NCI-H1694 (cell line): ENCODE measurements at regions not wholly inside any gene's neighbourhood (a gene's known extent, or its start where the extent isn't known, plus 50 kb on each side); places are given as distances from the start of the nearest gene placed in this dataset.

Source experiments
- DNase-seq: peaks from one replicate; lab custom pipeline; 2025; lab: John Stamatoyannopoulos, UW

DNA sequence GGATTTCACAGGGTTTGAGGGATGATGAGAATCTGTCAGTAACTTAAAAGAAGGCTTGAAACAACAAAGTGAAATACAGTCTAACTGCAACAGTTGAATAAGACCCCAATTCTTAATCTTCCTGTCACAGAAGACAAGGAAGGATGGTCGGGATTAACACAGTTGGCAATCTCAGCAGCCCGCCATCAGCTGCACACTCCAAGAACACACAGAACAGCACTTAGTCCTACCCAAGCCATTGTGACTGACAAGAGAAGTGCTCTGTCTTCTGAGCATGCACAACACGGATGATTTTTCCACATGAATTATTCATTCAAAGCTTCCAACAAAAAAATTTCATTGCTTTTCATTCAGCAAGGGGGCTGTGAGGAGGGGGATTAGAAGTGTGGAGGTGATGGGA lies 576.1 kb downstream of the TLE4 start:
- no peak for DNase-seq

DNA sequence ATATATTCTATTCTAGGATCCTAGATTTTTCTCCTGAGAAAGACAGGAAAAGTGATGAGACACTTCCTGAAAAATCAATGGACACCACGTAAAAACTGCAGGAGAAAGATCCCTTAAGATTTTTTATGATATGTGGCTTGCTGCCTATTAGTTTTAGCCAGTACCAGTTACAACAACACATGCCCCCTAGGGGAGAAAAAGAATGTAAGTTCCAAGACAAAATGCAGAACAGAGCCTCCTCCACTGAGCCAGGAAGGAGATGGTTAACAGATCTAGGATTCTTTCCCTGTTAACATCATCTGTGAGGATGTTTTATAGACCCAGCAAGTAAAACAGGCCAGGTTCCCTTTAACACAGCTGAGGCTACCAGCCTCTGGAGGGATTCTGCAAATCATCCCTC lies 574.7 kb downstream of the TLE4 start:
- DNase-seq = no peak

DNA sequence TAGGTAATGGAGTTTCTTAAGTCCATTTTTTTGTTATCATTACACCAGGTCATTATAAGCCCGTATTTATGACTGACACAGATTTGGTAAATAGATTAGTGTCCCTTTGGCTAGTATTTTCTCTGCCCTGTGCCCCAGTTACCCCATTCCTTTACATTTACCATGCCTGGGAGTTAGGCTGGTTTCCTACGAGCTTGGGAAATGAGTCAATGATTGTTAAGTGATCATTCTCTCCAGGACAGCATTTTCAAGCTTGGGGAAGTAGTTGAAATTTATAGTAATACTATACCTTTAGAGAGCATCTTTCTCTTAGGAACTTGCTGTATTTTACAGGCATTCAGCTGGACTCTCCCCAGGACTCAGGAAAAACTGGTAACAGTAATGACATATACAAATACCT lies 573.1 kb downstream of the TLE4 start:
- no peak for DNase-seq

DNA sequence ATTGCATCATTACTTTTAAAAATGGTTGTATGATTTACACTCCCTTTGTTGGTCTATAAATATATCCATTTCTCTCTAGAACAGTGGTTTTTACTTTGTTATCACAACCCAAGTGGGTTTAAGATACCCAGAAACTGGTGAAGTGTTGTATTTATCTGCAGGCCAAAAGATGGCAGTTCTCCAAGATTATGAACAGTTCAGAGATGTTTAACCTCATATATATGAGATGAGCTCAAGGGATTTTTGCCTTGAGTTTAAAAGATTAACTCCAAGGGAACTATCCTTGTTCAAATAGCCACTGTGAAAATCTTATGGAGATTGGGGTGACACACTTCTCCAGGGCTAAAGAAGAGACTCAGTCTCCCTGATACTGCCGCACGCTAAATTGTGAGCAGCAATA lies 572.6 kb downstream of the TLE4 start:
- no peak for DNase-seq

DNA sequence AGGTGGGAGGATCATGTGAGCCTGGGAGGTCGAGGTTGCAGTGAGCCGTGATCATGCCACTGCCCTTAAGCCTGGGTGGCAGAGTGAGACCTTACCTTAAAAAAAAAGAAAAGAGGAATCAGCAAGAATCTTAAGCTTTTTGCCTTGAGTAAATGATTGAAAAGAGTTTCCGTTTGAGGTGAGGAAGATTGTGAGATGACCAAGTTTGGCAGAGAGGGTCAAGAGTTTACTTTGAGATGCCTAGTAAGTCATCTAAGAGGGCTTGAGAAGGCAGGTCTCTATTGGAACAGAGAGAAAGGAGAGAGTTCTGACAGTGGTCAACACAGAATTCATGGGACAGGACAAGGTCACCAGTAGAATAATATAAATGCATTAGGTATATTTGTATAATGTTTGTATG lies 572.1 kb downstream of the TLE4 start:
- DNase-seq = no peak

DNA sequence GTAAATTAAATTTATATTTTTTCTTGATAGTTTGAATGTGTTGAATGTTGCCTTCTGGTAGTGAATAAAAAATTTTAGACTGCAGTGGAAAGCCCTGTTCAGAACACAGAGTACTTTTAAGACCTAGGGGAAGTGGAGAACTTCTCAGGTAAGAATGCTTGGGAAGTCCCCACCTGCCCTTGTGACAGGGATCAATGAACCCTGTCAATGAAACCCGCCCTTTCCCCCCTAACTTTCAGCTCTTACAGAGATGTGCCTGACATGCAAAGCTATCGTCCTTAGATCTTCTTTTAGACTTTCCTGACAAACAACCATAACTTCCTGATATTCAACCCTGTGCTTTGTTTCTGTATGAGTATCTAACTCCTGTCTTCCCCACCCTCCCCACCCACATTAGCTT lies 562.7 kb downstream of the TLE4 start:
- DNase-seq = no peak

DNA sequence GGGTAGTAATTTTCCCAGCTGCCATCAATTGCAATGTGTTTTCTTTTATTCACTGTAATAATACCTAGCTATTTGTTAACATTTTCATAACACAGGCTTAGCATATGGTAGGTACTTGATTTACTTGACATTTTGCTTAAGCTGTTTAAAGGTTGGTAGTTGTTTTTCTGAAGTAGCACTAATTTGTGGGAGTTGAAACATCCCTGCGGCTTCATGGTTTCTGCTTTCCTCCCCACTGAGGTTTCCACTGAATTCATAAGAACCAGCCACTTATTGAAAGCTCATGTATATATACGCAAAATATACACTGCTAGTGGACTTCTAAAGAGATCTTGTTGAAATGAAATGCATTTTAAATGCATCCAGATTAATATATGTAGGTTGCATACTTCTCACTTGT lies 559.9 kb downstream of the TLE4 start:
- no peak for DNase-seq

DNA sequence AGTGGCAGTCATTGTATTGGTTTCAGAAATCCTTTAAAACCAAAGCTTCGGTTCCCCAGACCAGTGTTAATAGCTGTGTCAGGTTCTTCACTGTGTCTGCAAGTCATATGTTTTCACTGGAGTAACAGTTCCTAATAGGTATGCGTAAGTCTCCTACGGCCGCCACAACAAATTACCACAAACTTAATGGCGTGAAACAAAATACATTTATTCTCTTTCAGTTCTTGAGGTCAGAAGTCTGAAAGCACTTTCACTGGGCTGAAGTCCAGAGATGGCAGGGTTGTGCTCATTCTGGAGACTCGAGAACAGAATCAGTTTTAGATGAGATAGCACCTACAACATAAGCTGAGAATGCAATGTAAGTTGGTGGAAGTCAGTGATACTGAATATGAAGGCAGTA lies 556.2 kb downstream of the TLE4 start:
- no peak for DNase-seq

DNA sequence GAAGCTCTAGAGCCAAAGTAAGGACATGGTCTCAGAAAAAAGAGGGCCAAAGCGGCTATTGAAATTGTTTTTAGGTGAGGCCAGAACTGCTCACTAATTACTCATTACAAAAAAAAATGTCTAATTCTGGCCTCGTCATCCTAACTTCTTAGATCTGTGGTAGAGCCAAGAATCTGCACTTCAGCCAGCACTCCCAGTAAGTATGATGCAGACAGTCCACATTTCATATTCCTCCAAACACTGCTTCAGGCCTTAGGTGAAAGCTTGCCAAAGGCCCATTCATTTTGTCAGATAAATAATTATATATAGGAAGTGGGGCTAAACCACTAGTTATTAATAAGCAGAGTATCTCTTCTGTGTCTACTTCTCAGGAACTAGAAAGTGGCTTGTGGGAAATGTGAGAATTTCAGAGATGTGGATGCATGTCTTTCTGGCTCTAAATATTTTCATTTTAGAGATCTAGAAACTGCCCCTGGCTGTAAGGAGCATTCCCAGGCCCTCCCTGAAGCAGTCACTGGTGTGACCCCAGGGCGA lies 554.0 kb downstream of the TLE4 start:
- no peak for DNase-seq

DNA sequence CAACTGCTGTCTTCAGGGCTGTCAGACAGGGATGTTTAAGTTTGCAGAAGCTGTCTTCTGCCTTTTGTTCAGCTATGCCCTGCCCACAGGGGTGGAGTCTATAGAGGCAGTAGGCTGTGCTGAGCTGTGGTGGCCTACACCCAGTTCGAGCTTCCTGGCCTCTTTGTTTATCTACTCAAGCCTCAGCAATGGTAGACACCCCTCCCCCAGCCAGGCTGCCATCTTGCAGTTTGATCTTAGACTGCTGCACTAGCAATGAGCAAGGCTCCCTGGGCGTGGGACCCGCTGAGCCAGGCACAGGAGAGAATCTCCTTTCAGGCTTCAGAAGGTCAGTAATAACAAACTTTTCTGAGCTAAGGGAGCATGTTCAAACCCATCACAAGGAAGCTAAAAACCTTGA lies 545.3 kb downstream of the TLE4 start:
- DNase-seq = no peak

DNA sequence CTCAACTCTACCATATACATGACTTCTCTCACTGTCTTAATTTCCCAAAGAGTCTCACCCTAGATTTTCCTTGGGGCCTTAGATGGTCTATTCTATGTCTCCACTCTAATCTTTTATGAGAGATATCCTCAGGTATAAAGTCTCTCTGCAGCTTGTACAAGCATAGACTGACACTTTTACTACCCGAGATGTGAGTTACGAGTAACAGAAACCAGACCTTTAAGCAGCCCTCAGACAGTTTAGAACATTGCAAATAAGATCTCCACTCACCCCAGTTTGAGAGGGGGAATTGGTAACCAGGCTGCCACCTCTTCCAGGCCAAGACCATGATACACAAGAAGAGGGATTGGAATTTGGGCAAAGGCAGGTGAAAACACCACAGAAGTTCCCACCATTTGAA lies 542.5 kb downstream of the TLE4 start:
- DNase-seq = no peak

DNA sequence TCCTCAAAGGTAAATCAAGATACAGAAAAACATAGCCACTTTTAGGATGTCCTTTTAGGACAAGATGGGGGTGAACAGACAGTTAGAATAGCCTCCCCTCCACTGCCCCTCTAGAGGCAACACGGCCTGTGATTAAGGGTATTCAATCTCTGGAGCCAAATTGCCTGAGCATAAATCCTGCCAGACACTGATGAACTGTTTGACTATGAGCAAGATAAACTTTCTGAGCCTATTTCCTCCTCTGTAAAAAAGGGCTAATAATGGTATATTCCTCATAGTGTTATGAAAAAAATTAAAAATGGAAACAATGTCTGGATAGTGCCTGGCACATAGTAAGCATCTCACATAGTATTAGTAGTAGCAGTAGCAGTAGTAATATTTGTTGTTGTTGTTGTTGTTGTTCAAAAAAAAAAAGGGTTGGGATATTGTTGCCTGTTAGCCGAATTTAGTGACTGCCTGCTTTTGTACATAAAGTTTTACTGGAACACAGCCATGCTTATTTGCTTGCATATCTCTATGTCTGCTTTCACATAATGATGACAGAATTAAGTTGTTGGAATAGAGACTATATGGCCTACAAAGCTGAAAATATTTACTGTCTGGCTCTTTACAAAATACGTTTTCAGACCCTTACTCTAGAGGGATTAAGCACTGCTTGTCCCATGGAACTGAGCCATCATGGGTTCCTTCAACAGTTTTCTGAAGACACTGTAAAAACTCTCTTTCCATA lies 536.3 kb downstream of the TLE4 start:
- no peak for DNase-seq

DNA sequence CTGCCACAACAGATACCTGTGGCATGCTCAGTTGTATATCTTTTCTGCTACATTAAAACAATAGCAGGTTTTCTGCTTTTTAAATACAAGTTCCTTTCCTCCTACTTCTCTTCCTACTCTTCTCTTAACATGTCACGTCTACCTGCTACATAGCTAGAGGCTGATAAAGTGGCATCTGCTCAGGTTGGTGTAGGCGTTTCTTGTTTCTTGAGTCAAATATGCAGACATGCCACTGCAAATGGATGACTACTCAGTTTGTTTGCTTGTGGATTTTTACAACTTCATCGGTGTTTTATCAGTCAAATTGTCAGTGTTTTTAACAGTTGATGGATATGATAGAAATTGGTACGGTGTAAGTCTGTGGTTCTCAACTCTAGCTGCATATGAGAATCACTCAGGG lies 525.7 kb downstream of the TLE4 start:
- DNase-seq = no peak

DNA sequence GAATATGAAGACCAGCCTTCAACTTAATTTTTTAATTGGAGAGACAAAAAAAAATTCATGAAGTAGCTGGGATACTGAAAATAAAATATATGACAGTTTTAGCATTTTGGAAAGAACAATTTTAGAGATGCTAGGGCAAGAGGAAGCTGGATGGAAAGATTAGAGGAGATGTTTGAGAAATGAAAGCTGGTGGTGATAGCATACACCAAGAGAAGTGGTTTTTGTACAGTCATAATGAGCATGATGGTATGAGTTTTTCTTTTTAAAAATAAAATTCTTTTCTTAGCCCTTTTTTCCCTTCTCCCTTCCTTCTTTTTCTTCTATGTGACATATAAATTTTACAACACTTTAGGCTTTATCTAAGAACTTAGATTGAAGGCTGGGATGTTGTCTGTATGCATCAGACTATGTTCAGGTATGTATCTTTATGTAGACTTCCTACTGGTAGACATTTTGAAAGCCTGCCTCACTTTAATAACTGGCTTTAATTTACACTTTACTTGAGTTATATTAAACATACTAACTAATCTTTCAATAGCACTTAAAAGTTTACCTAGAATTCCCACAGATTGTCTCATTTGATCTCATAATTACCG lies 522.5 kb downstream of the TLE4 start:
- DNase-seq = no peak

DNA sequence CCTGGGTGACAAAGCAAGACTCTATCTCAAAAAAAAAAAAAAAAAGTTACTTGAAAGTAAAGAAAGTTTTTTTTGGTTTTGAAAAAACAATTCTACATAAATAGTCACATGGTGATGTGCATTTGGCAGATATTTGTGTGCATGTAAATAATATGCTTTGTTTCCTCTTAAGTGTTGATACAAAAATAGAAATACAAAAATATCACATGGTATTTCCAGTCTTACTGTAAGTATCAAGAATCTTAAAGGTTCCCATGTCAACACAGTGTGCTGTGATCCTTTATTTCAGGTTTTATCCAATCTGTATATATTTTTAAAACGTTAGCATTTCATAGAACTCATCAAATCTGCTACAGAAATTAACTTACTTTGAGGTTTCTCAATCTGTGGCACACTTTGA lies 521.9 kb downstream of the TLE4 start:
- DNase-seq = no peak

DNA sequence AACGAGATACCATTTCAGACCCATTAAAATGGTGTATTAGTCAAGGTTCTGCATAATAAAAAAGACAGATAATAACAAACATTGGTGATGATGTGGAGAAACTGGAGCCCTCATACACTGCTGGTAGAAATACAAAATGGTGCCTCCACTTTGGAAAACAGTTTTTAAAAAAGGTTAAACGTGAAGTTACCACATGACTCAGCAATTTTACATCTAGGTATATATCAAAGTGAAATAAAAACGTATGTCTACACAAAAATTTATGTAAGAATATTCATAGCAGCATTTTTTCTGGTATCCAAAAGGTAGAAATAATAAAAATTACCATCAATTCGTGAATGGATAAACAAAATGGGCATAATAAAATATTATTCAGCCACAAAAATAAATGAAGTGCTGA lies 519.8 kb downstream of the TLE4 start:
- DNase-seq = no peak

DNA sequence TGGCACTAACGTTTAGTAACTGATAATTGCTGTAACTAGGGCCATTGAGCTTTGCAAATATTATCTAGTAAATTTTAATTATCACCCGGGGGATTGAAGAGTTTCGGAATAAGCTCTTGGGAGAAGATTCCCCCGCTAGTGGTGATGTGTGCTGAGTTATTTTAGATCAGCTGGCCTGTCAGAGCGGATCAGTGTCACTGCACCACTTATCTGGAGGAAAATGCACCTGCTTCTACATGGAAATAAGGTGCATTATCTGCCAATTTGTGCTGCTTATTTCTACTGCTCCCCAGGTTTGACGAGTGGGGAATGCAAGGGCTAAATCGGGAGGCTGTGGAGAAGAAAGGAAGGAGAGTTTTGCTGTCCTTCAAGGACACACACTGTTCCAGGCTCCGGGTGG lies 518.6 kb downstream of the TLE4 start:
- no peak for DNase-seq

DNA sequence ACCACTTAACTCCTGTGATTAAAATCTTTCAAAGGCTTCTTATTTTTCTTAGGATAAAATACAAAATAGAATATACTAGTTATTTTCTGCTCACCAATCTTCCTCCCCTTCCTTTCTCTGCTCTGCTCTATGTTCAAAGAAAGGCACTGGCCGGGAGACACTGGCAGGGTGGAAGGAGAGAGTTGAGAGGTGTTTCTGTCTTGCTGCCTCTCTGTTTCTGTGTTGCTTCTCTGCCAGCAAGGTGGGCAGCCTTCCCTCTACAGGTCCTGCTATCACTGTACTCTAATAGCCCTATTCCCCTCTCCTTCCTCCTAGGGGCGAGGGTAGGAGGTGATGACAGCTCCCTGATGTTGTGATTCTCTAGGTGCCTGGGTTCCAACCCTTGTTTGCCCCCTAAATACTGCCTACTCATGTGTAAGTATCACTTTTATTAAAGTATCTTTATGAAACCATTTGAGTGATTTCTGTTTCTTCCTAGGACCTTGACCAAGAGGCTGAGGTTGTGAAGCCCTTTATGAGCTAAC lies 515.1 kb downstream of the TLE4 start:
- no peak for DNase-seq

DNA sequence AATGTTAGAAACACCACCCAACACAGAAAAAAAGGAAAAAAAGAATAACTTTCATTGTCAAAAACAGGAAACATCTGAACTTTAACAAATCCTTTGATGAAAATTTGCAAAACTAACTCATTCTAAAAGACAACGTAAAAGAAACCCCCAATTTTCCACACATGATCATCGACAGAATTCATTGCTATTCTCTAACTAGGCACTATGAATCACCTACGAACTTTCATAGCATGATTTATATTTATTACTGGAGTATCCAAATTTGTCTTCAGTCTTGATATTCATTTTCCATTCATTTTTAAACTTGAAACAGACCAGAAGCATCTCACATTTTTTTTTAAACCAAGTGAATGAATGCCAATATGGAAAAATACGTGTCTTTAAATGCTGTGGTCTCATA lies 514.6 kb downstream of the TLE4 start:
- DNase-seq = no peak

DNA sequence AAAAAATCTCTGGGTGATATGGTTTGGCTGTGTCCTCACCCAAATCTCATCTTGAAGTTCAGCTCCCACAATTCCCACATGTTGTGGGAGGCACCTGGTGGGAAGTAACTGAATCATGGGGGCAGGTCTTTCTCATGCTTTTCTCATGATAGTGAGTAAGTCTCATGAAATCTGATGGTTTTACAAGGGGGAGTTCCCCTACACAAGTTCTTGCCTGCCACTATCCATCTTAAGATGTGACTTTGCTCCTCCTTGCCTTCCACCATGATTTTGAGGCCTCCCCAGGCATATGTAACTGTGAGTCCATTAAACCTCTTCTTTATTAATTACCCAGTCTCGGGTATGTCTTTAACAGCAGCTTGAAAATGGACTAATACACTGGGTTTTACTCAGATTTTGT lies 513.9 kb downstream of the TLE4 start:
- DNase-seq = no peak

DNA sequence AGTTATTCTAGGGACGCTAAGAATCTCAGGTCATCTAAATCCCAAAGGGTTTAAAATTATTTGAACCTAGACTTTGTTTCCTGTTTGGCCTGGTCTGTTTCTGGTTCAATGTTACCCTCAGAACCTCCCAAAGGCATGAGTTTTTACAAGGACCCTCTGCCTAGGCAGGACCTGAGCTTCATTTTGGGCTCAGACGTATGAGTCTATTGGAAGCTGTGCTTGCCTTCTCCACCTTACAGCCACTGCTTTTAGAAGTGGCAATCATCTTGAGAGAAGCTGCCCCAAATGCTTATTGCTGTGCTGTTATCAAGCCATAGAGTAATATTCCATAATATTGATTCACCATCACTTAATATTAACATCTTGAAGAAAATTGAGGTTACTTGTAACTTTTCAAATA lies 510.4 kb downstream of the TLE4 start:
- DNase-seq = no peak

DNA sequence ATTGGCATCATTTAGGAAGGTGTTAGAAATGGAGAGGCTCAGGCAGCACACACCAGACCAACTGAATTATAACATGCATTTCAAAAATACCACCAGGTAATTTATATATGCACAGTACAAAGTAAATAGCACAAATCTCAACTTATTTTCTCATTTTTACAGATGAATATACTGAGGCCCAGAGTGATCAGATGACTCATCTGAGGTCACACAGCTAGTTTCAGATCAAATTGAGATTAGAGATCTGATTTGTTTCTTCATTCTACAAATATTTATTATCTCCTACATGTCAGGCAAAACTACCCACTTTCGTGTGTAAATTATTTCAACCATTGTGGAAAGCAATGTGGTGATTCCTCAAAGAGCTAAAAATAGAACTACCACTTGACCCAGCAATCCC lies 507.1 kb downstream of the TLE4 start:
- no peak for DNase-seq

DNA sequence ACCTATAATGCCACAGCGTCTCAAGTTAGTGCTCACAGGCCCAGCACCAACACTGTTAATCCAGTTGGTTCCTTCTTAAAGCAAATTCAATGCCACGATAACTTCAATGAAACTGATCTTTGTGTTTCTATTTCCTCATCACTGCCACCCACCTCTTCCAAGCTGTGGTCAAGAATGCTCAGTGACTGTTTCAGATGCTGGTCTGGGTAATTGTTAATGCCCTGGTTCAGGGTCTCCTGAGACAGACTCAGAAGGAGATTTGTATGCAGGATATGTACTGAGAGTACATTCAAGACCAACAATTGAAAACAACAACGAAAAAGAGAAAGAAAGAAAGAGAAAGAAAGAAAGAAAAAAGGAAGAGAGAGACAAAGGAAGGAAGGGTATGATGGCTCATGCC lies 505.3 kb downstream of the TLE4 start:
- no peak for DNase-seq

DNA sequence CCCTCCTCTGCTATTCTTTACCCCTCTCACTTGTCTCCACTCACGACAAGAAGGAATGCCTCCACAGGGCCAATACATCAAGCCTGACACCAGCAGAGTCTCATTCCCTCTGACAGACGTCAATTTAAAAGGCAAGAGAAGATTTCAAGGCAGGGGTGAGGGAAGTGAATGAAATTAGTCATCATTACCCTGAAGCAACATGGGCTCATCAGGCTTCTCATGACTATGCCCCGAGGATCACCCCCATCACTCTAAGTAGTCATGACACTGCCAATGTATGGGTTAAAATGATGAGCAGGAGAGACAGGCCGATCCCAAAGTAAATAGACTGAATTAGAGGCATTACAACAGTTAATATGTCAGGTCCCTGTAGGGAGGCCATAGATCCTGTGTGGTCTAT lies 504.4 kb downstream of the TLE4 start:
- no peak for DNase-seq
